Cardiac muscle cell (in vitro differentiated cells and primary cell): ENCODE measurements at regions not wholly inside any gene's neighbourhood (a gene's known extent, or its start where the extent isn't known, plus 50 kb on each side); places are given as distances from the start of the nearest gene placed in this dataset.

Experiments
- DNase-seq, 2 donors: peaks; one replicate each; pipeline versions ENCODE4 v3.0.0 to v3.0.0-alpha.2; 2010 to 2017; ENCODE audit warnings: low read depth in 1 of 2, low spot score in 1 of 2
- H3K27ac ChIP-seq: fragments of 200-600 bp; sonication (generic); 2 replicates; pipeline ENCODE4 v1.5.1; 2016
- H3K27me3 ChIP-seq: fragments of 200-600 bp; sonication (generic); 2 replicates; pipeline ENCODE4 v1.6.0; 2016; ENCODE audit warnings: control low read depth
- H3K36me3 ChIP-seq: fragments of 200-600 bp; sonication (generic); 2 replicates; pipeline ENCODE4 v1.5.1; 2016; ENCODE audit warnings: control low read depth
- H3K4me1 ChIP-seq: fragments of 200-600 bp; sonication (generic); 2 replicates; pipeline ENCODE4 v1.8.1; 2017; ENCODE audit warnings: low read depth, mild to moderate bottlenecking, mixed run types
- H3K4me3 ChIP-seq: fragments of 200-600 bp; sonication (generic); 2 replicates; pipeline ENCODE4 v1.5.1; 2016; ENCODE audit warnings: mild to moderate bottlenecking
- H3K9me3 ChIP-seq: fragments of 200-600 bp; sonication (generic); 2 replicates; pipeline ENCODE4 v1.5.1; 2017; ENCODE audit warnings: low read depth, mild to moderate bottlenecking, control low read depth
- CTCF ChIP-seq: IDR thresholded peaks from 2 replicates; pipeline ENCODE4 v1.5.1; 2012; ENCODE audit warnings: low read depth, mild to moderate bottlenecking, low read length

GRCh38 chr10:128210215-128211063, 84.2 kb upstream of the MKI67 start:
- DNase-seq = peak; percentile 57 to 59
- Histone ChIP-seq H3K4me3 (peak overlapping the region; percentile 42), H3K9me3 (no peaks in the 10 kb centered on the region), H3K36me3 (no peaks in the 10 kb centered on the region), H3K27ac (no peak overlapping the region), H3K27me3 (peaks cover 20% of the 10 kb centered on the region), H3K4me1 (no peaks in the 10 kb centered on the region)
- TF ChIP-seq CTCF = peak; percentile 67

- Histone ChIP-seq H3K36me3 (no peaks in the 10 kb centered on the region), H3K9me3 (no peaks in the 10 kb centered on the region), H3K27me3 (peaks cover 20% of the 10 kb centered on the region), H3K27ac (no peak overlapping the region), H3K4me1 (no peaks in the 10 kb centered on the region), H3K4me3 (no peak overlapping the region)
- DNase-seq = no peak
- no peak for TF ChIP-seq CTCF
Observed at GRCh38 chr10:128211064-128211504, 84.9 kb upstream of the MKI67 start.

- H3K4me3 ChIP-seq = no peak overlapping the region
- H3K9me3 ChIP-seq = no peaks in the 10 kb centered on the region
- peak; percentile 75 to 92 for DNase-seq
- H3K4me1 ChIP-seq = no peaks in the 10 kb centered on the region
- H3K27me3 ChIP-seq = peaks cover 20% of the 10 kb centered on the region
- H3K27ac ChIP-seq = no peak overlapping the region
- H3K36me3 ChIP-seq = no peaks in the 10 kb centered on the region
- peak; percentile 99 for TF ChIP-seq CTCF
Observed at GRCh38 chr10:128211953-128212727, 85.9 kb upstream of the MKI67 start.

- Histone ChIP-seq H3K27ac (no peak overlapping the region), H3K36me3 (no peaks in the 10 kb centered on the region), H3K4me1 (no peaks in the 10 kb centered on the region), H3K4me3 (no peak overlapping the region), H3K27me3 (peaks cover 20% of the 10 kb centered on the region), H3K9me3 (no peaks in the 10 kb centered on the region)
- TF ChIP-seq CTCF = no peak
- no peak for DNase-seq
Observed at GRCh38 chr10:128213156-128213555, 86.9 kb upstream of the MKI67 start.

GRCh38 chr10:128215733-128216132, 89.5 kb upstream of the MKI67 start:
- TF ChIP-seq CTCF = no peak
- Histone ChIP-seq H3K4me3 (no peak overlapping the region), H3K36me3 (no peaks in the 10 kb centered on the region), H3K27me3 (peaks cover 15% of the 10 kb centered on the region), H3K27ac (no peak overlapping the region), H3K4me1 (no peaks in the 10 kb centered on the region), H3K9me3 (no peaks in the 10 kb centered on the region)
- DNase-seq = no peak
